ENCODE measurements at regions not wholly inside any gene's neighbourhood (a gene's known extent, or its start where the extent isn't known, plus 50 kb on each side); places are given as distances from the start of the nearest gene placed in this dataset.

DNA sequence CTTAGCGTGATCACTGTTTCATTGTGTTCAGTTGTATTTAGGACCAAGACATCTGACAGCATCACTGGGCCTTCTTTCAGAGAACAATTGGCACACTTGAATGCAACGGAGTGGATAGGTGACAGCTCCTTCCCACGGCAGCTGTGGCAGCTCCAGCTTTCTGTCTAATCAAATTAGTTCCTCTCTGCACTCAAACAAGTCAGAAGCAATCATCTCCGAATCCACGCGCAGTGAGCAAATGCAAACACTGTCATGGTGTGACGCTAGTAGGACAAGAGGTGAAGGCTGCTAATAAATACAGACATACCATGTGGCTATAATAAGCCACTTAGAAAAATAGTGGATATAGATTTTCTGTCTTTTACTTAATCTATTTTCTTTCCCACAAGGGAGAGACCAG, 542.4 kb downstream of the ACTR3B start:
- Histone ChIP-seq H3K9me3 (ENCODE audit: low read length) (no peaks in the 10 kb centered on the region), H3K9ac (ENCODE audit: low read length) (peak overlapping the region; percentile 4), H3K27me3 (ENCODE audit: insufficient read depth, low read depth, low read length) (no peaks in the 10 kb centered on the region), H3F3A (ENCODE audit: insufficient read depth, low read length, poor library complexity, severe bottlenecking) (no peaks in the 10 kb centered on the region), H3K9me2 (ENCODE audit: insufficient read depth, low read length) (no peaks in the 10 kb centered on the region), H3K4me2 (ENCODE audit: low read length) (no peak overlapping the region), H4K20me1 (ENCODE audit: insufficient read depth) (no peaks in the 10 kb centered on the region), H3K36me3 (ENCODE audit: insufficient read depth, low read length) (no peaks in the 10 kb centered on the region), H3K79me2 (replicated peaks; ENCODE audit: insufficient read depth, low read length) (no peaks in the 10 kb centered on the region), H2AFZ (ENCODE audit: low read depth, low read length) (no peak overlapping the region), H3K4me3 (ENCODE audit: low read length) (peak overlapping the region; percentile 29), H3K27ac (ENCODE audit: low read length) (peak overlapping the region; percentile 36)
- TF ChIP-seq EP300 (conservative IDR thresholded peaks at IDR 0.05; ENCODE audit: poor library complexity, severe bottlenecking) (peak; percentile 94), SMC3 (conservative IDR thresholded peaks at IDR 0.05; ENCODE audit: poor library complexity) (no peak), POLR2AphosphoS5 (IDR thresholded peaks at IDR 0.05) (peak; percentile 99), MXI1 (conservative IDR thresholded peaks at IDR 0.05; ENCODE audit: poor library complexity, severe bottlenecking) (no peak), REST (IDR thresholded peaks at IDR 0.05; ENCODE audit: borderline replicate concordance) (peak; percentile 50), RAD21 (conservative IDR thresholded peaks at IDR 0.05) (peak; percentile 22)

GRCh38 chr7:153320005-153320404, 560.5 kb downstream of the ACTR3B start:
- TF ChIP-seq, protein P1, sequence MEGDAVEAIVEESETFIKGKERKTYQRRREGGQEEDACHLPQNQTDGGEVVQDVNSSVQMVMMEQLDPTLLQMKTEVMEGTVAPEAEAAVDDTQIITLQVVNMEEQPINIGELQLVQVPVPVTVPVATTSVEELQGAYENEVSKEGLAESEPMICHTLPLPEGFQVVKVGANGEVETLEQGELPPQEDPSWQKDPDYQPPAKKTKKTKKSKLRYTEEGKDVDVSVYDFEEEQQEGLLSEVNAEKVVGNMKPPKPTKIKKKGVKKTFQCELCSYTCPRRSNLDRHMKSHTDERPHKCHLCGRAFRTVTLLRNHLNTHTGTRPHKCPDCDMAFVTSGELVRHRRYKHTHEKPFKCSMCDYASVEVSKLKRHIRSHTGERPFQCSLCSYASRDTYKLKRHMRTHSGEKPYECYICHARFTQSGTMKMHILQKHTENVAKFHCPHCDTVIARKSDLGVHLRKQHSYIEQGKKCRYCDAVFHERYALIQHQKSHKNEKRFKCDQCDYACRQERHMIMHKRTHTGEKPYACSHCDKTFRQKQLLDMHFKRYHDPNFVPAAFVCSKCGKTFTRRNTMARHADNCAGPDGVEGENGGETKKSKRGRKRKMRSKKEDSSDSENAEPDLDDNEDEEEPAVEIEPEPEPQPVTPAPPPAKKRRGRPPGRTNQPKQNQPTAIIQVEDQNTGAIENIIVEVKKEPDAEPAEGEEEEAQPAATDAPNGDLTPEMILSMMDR (IDR thresholded peaks at IDR 0.05; ENCODE audit: poor library complexity, severe bottlenecking): no peak
- H3K9me2 ChIP-seq (ENCODE audit: insufficient read depth, low read length): no peaks in the 10 kb centered on the region
- H3K79me2 ChIP-seq (replicated peaks; ENCODE audit: insufficient read depth, low read length): no peaks in the 10 kb centered on the region
- H3K4me2 ChIP-seq (ENCODE audit: low read length): no peak overlapping the region
- no peaks in the 10 kb centered on the region for H3K9me3 ChIP-seq (ENCODE audit: low read length)
- H3K27ac ChIP-seq (ENCODE audit: low read length): no peak overlapping the region
- H3K36me3 ChIP-seq (ENCODE audit: insufficient read depth, low read length): no peaks in the 10 kb centered on the region
- H4K20me1 ChIP-seq (ENCODE audit: insufficient read depth): no peaks in the 10 kb centered on the region
- H3F3A ChIP-seq (ENCODE audit: insufficient read depth, low read length, poor library complexity, severe bottlenecking): no peaks in the 10 kb centered on the region
- no peak overlapping the region for H2AFZ ChIP-seq (ENCODE audit: low read depth, low read length)
- H3K27me3 ChIP-seq (ENCODE audit: insufficient read depth, low read depth, low read length): no peaks in the 10 kb centered on the region
- no peak overlapping the region for H3K9ac ChIP-seq (ENCODE audit: low read length)
- H3K4me3 ChIP-seq (ENCODE audit: low read length): no peak overlapping the region

- no peak overlapping the region for H3K4me2 ChIP-seq (ENCODE audit: low read length)
- H3K27ac ChIP-seq (ENCODE audit: low read length): no peak overlapping the region
- TF ChIP-seq RAD21 (conservative IDR thresholded peaks at IDR 0.05) (no peak), REST (IDR thresholded peaks at IDR 0.05; ENCODE audit: borderline replicate concordance) (no peak)
- TF ChIP-seq, protein P1 (IDR thresholded peaks at IDR 0.05; ENCODE audit: poor library complexity, severe bottlenecking): no peak
- H3K9me2 ChIP-seq (ENCODE audit: insufficient read depth, low read length): no peaks in the 10 kb centered on the region
- no peak overlapping the region for H3K4me3 ChIP-seq (ENCODE audit: low read length)
- H3K36me3 ChIP-seq (ENCODE audit: insufficient read depth, low read length): no peaks in the 10 kb centered on the region
- H2AFZ ChIP-seq (ENCODE audit: low read depth, low read length): no peak overlapping the region
- no peak overlapping the region for H3K9ac ChIP-seq (ENCODE audit: low read length)
- no peaks in the 10 kb centered on the region for H3K27me3 ChIP-seq (ENCODE audit: insufficient read depth, low read depth, low read length)
- no peaks in the 10 kb centered on the region for H3K9me3 ChIP-seq (ENCODE audit: low read length)
- H4K20me1 ChIP-seq (ENCODE audit: insufficient read depth): no peaks in the 10 kb centered on the region
- H3F3A ChIP-seq (ENCODE audit: insufficient read depth, low read length, poor library complexity, severe bottlenecking): no peaks in the 10 kb centered on the region
- no peaks in the 10 kb centered on the region for H3K79me2 ChIP-seq (replicated peaks; ENCODE audit: insufficient read depth, low read length)
These were observed 561.1 kb downstream of the ACTR3B start for GRCh38 chr7:153320681-153321080.
